ENCODE measurements at regions not wholly inside any gene's neighbourhood (a gene's known extent, or its start where the extent isn't known, plus 50 kb on each side); places are given as distances from the start of the nearest gene placed in this dataset.

GRCh38 chr6:4561078-4561435 lies 215.1 kb upstream of the CDYL start:
- Histone ChIP-seq H3K4me1 (no peaks in the 10 kb centered on the region), H3K4me3 (no peak overlapping the region), H3K27me3 (no peaks in the 10 kb centered on the region), H3K9me3 (no peaks in the 10 kb centered on the region), H3K36me3 (no peaks in the 10 kb centered on the region), H3K27ac (no peak overlapping the region)
- no peak for TF ChIP-seq CTCF (IDR thresholded peaks at IDR 0.05)
- TF ChIP-seq POLR2A (IDR thresholded peaks at IDR 0.05), result no peak
- no peak for TF ChIP-seq POLR2AphosphoS5 (IDR thresholded peaks at IDR 0.05)
- DNase-seq (ENCODE audit: low spot score in 2 of 2), result no peak
- intact Hi-C loops (cut with DNase I; ENCODE audit: low total_unique reads), result no loop called here

DNA sequence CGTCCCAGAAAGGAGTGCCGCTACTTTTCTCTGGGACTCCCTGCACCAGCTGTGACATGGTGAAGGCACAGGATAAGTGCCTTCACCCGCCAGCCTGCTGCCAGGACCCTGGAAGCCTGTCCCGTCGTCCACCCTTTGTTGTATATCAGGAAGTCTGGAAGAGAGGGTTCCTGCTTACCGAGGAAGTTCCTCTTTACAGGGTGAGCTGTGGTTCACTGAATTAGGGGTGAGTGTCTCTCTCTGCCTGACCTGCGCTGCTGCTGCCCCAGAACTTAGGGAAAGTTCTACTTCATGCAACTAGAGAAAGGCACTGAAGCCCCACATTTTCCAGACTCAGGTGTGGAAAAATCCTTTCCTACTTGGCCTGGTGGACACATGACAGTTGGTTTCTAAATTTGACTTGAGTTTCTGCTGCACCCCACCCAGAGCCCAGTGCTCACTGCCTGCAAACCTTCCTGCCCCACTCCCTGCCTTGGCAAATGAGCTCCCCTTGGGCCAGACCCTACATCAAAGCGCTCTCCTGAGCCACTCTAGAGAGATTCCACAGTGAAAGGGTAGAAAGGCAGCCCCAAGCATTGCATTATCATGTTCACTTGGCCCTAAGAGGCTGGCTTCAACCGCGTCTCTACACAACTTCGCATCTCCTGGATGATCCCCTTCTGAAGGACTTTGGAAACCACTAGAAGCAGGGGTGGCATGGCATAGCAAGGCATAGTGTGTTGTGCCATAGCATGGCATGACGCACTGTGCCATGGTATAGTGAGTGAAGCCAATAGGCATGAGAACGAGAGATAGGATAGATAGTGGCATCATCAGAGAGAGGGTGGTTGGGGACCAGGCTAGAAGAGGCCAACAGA lies 215.8 kb upstream of the CDYL start:
- TF ChIP-seq POLR2A (IDR thresholded peaks at IDR 0.05), result no peak
- TF ChIP-seq CTCF (IDR thresholded peaks at IDR 0.05), result no peak
- no peak for TF ChIP-seq POLR2AphosphoS5 (IDR thresholded peaks at IDR 0.05)
- Histone ChIP-seq H3K27me3 (no peaks in the 10 kb centered on the region), H3K4me3 (no peak overlapping the region), H3K4me1 (no peaks in the 10 kb centered on the region), H3K27ac (no peak overlapping the region), H3K36me3 (no peaks in the 10 kb centered on the region), H3K9me3 (no peaks in the 10 kb centered on the region)
- DNase-seq (ENCODE audit: low spot score in 2 of 2), result no peak
- intact Hi-C loops (cut with DNase I; ENCODE audit: low total_unique reads), result no loop called here

DNA sequence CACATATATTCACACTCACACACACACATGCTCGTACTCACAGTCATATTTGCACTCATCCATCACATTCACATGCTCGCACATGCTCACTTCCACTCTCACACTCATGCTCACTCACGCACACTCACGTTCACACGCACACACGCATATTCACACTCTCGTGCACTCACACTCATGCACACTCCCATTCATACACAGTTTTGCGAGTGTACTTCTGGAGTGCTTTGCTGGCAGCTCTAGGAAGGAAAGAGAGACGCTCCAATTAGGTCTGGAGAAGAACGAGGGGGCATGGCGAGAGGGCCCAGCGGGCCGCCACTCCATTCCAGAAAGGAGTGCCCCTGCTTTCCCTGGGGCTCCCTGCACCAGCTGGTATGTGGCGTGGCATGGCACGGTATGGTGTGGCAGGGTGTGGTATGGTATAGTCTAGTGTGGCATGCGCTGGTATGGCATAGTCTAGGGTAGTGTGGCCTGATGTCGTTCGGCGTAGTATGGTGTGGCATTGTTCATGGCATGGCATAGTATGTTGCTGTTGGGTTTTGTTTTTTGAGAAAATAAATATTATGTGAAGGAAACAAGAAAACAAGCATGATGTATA lies 216.8 kb upstream of the CDYL start:
- TF ChIP-seq CTCF (IDR thresholded peaks at IDR 0.05) (no peak), POLR2A (IDR thresholded peaks at IDR 0.05) (no peak), POLR2AphosphoS5 (IDR thresholded peaks at IDR 0.05) (no peak)
- no peaks in the 10 kb centered on the region for H3K9me3 ChIP-seq
- no peak for DNase-seq (ENCODE audit: low spot score in 2 of 2)
- H3K27me3 ChIP-seq, result no peaks in the 10 kb centered on the region
- no peak overlapping the region for H3K4me3 ChIP-seq
- intact Hi-C loops (cut with DNase I; ENCODE audit: low total_unique reads), result no loop called here
- no peak overlapping the region for H3K27ac ChIP-seq
- H3K36me3 ChIP-seq, result no peaks in the 10 kb centered on the region
- no peaks in the 10 kb centered on the region for H3K4me1 ChIP-seq

DNA sequence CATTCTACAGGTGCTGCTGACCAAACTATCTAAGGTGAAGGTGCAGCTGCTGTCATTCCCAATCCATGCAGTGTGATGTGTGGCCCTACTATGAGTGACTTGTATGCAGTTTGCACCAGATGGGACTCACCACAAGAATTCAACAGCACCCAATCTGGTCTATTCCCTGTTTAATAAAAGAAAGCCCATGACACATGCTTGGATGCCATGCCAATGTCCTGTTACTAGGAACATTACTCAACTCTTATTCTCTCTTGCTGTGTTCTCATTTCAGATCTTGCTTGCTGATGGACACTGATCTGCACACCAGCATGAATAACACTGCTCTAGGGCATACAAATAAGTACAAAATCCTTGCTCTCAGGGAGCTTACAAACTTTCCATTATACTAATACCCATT lies 221.6 kb upstream of the CDYL start:
- no peaks in the 10 kb centered on the region for H3K27me3 ChIP-seq
- no peak overlapping the region for H3K27ac ChIP-seq
- no peaks in the 10 kb centered on the region for H3K36me3 ChIP-seq
- TF ChIP-seq POLR2A (IDR thresholded peaks at IDR 0.05) (no peak), CTCF (IDR thresholded peaks at IDR 0.05) (no peak), POLR2AphosphoS5 (IDR thresholded peaks at IDR 0.05) (no peak)
- no peak overlapping the region for H3K4me3 ChIP-seq
- intact Hi-C loops (cut with DNase I; ENCODE audit: low total_unique reads), result no loop called here
- H3K9me3 ChIP-seq, result no peaks in the 10 kb centered on the region
- H3K4me1 ChIP-seq, result no peaks in the 10 kb centered on the region
- DNase-seq (ENCODE audit: low spot score in 2 of 2), result no peak

- H3K36me3 ChIP-seq, result no peaks in the 10 kb centered on the region
Measured at GRCh38 chr6:4553387-4553786, 222.8 kb upstream of the CDYL start.

More at GRCh38 chr6:4553387-4553786, 222.8 kb upstream of the CDYL start:
- H3K4me1 ChIP-seq, result no peaks in the 10 kb centered on the region
- H3K27ac ChIP-seq, result no peak overlapping the region
- H3K27me3 ChIP-seq, result no peaks in the 10 kb centered on the region
- intact Hi-C loops (cut with DNase I; ENCODE audit: low total_unique reads), result no loop called here
- DNase-seq (ENCODE audit: low spot score in 2 of 2), result no peak
- TF ChIP-seq POLR2A (IDR thresholded peaks at IDR 0.05), result no peak
- no peak for TF ChIP-seq POLR2AphosphoS5 (IDR thresholded peaks at IDR 0.05)
- no peak for TF ChIP-seq CTCF (IDR thresholded peaks at IDR 0.05)
- no peak overlapping the region for H3K4me3 ChIP-seq
- no peaks in the 10 kb centered on the region for H3K9me3 ChIP-seq

Data from breast epithelium (tissue), 4 donors.